Neural cell (in vitro differentiated cells): ENCODE measurements at regions not wholly inside any gene's neighbourhood (a gene's known extent, or its start where the extent isn't known, plus 50 kb on each side); places are given as distances from the start of the nearest gene placed in this dataset.

Source experiments
- H2AFZ ChIP-seq: fragments of 200-600, 300-800 bp; sonication (generic), shearing (Covaris generic); 2 replicates; pipeline ENCODE4 v1.6.0; 2014; ENCODE audit warnings: low read depth, mild to moderate bottlenecking, antibody characterized with exemption, low read length, moderate library complexity
- H3F3A ChIP-seq: fragments of 200-600 bp; shearing (Covaris generic); 2 replicates; pipeline ENCODE4 v1.6.1; 2016; ENCODE audit warnings: mild to moderate bottlenecking, moderate library complexity, mixed read lengths, antibody characterized with exemption, low read length; ENCODE audit not compliant: insufficient read depth, poor library complexity, severe bottlenecking
- H3K27ac ChIP-seq: fragments of 200-600, 300-800 bp; sonication (generic), shearing (Covaris generic); 2 replicates; pipeline ENCODE4 v1.5.1; 2014; ENCODE audit warnings: mild to moderate bottlenecking, low read length, moderate library complexity
- H3K27me3 ChIP-seq: fragments of 300-800, 200-600 bp; sonication (generic), shearing (Covaris generic); 2 replicates; pipeline ENCODE4 v1.6.0; 2014; ENCODE audit warnings: mild to moderate bottlenecking, low read depth, low read length, moderate library complexity; ENCODE audit not compliant: insufficient read depth
- H3K36me3 ChIP-seq: fragments of 300-800, 200-600 bp; sonication (generic), shearing (Covaris generic); 2 replicates; pipeline ENCODE4 v1.5.1; 2014; ENCODE audit warnings: mild to moderate bottlenecking, antibody characterized with exemption, low read length, moderate library complexity; ENCODE audit not compliant: insufficient read depth
- H3K4me2 ChIP-seq: fragments of 300-800, 200-600 bp; sonication (generic), shearing (Covaris generic); 2 replicates; pipeline ENCODE4 v1.6.0; 2014; ENCODE audit warnings: mild to moderate bottlenecking, low read length
- H3K4me3 ChIP-seq: fragments of 300-800, 200-600 bp; sonication (generic), shearing (Covaris generic); 2 replicates; pipeline ENCODE4 v1.5.1; 2014; ENCODE audit warnings: mild to moderate bottlenecking, low read length, moderate library complexity
- H3K79me2 ChIP-seq: fragments of 200-600 bp; shearing (Covaris generic); replicated peaks from 2 replicates; pipeline ENCODE4 v1.6.0; 2014; ENCODE audit warnings: mild to moderate bottlenecking, low read length, moderate library complexity; ENCODE audit not compliant: insufficient read depth
- H3K9ac ChIP-seq: fragments of 300-800, 200-600 bp; sonication (generic), shearing (Covaris generic); 2 replicates; pipeline ENCODE4 v1.6.1; 2016; ENCODE audit warnings: mild to moderate bottlenecking, low read length, mixed read lengths
- H3K9me2 ChIP-seq: fragments of 200-600 bp; shearing (Covaris generic); 2 replicates; pipeline ENCODE4 v1.6.1; 2016; ENCODE audit warnings: mild to moderate bottlenecking, low read length, mixed read lengths; ENCODE audit not compliant: insufficient read depth
- H3K9me3 ChIP-seq: fragments of 200-600, 300-800 bp; sonication (generic), shearing (Covaris generic); 2 replicates; pipeline ENCODE4 v1.6.1; 2016; ENCODE audit warnings: mild to moderate bottlenecking, mixed run types, low read length, moderate library complexity, mixed read lengths
- H4K20me1 ChIP-seq: fragments of 200-600 bp; shearing (Covaris generic); 2 replicates; pipeline ENCODE4 v1.6.1; 2016; ENCODE audit warnings: mild to moderate bottlenecking, mixed run types; ENCODE audit not compliant: insufficient read depth
- CTCF ChIP-seq: fragments of 450-650 bp; IDR thresholded peaks from 2 replicates; pipeline ENCODE4 v1.5.1; 2014; ENCODE audit warnings: antibody characterized with exemption, mild to moderate bottlenecking, moderate library complexity; ENCODE audit not compliant: poor library complexity, severe bottlenecking
- EP300 ChIP-seq: fragments of 450-650 bp; conservative IDR thresholded peaks from 2 replicates; pipeline ENCODE4 v1.6.1; 2014; ENCODE audit warnings: antibody characterized with exemption, mild to moderate bottlenecking, moderate library complexity; ENCODE audit not compliant: poor library complexity, severe bottlenecking
- EZH2 ChIP-seq: fragments of 200-600, 300-800 bp; shearing (Covaris generic), sonication (generic); IDR thresholded peaks from 2 replicates; pipeline ENCODE4 v1.6.1; 2014; ENCODE audit warnings: antibody characterized with exemption, low read length, borderline replicate concordance, mild to moderate bottlenecking; ENCODE audit not compliant: insufficient read depth, poor library complexity, severe bottlenecking
- MXI1 ChIP-seq: fragments of 450-650 bp; conservative IDR thresholded peaks from 2 replicates; pipeline ENCODE4 v1.6.1; 2014; ENCODE audit warnings: antibody characterized with exemption, mild to moderate bottlenecking; ENCODE audit not compliant: poor library complexity, severe bottlenecking
- POLR2AphosphoS5 ChIP-seq: IDR thresholded peaks from 2 replicates; pipeline ENCODE4 v1.6.1; 2012
- RAD21 ChIP-seq: fragments of 450-650 bp; conservative IDR thresholded peaks from 2 replicates; pipeline ENCODE4 v1.6.1; 2014; ENCODE audit warnings: antibody characterized with exemption, mild to moderate bottlenecking, moderate library complexity
- SMC3 ChIP-seq: fragments of 450-650 bp; conservative IDR thresholded peaks from 2 replicates; pipeline ENCODE4 v1.6.1; 2014; ENCODE audit warnings: antibody characterized with exemption, mild to moderate bottlenecking, moderate library complexity; ENCODE audit not compliant: poor library complexity
- TAF1 ChIP-seq: IDR thresholded peaks from 2 replicates; pipeline ENCODE4 v1.6.1; 2012; ENCODE audit warnings: low read depth
- TF ChIP-seq, protein P1 (sequence below): IDR thresholded peaks from 2 replicates; pipeline ENCODE4 v1.6.1; 2012; ENCODE audit warnings: borderline replicate concordance

DNA sequence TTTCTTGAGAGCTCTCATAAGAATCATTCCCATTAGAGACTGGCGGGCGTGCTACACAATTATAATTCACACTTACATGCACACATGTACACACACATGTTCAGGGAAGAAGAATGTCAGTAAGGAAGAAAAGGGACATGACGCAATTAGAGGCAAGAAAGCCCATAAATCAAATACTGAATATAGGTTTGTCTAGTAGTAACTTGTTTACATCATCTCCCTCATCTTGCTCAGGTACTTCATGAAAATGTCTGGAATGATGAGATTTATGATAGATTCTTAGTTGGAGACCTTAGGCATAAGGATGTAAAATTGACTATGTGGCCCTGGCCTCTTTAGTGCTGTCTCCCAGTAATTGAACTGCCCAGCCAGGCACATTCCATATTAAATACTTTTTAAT, 628.0 kb upstream of the PCDH20 start:
- Histone ChIP-seq H3K9me3 (no peaks in the 10 kb centered on the region), H2AFZ (no peak overlapping the region), H3K9me2 (no peaks in the 10 kb centered on the region), H3K27me3 (no peaks in the 10 kb centered on the region), H3F3A (no peaks in the 10 kb centered on the region), H3K79me2 (no peaks in the 10 kb centered on the region), H3K4me2 (no peak overlapping the region), H4K20me1 (no peaks in the 10 kb centered on the region), H3K4me3 (no peak overlapping the region), H3K9ac (no peak overlapping the region), H3K27ac (no peak overlapping the region), H3K36me3 (no peaks in the 10 kb centered on the region)
- TF ChIP-seq SMC3: no peak
- TF ChIP-seq, protein P1, sequence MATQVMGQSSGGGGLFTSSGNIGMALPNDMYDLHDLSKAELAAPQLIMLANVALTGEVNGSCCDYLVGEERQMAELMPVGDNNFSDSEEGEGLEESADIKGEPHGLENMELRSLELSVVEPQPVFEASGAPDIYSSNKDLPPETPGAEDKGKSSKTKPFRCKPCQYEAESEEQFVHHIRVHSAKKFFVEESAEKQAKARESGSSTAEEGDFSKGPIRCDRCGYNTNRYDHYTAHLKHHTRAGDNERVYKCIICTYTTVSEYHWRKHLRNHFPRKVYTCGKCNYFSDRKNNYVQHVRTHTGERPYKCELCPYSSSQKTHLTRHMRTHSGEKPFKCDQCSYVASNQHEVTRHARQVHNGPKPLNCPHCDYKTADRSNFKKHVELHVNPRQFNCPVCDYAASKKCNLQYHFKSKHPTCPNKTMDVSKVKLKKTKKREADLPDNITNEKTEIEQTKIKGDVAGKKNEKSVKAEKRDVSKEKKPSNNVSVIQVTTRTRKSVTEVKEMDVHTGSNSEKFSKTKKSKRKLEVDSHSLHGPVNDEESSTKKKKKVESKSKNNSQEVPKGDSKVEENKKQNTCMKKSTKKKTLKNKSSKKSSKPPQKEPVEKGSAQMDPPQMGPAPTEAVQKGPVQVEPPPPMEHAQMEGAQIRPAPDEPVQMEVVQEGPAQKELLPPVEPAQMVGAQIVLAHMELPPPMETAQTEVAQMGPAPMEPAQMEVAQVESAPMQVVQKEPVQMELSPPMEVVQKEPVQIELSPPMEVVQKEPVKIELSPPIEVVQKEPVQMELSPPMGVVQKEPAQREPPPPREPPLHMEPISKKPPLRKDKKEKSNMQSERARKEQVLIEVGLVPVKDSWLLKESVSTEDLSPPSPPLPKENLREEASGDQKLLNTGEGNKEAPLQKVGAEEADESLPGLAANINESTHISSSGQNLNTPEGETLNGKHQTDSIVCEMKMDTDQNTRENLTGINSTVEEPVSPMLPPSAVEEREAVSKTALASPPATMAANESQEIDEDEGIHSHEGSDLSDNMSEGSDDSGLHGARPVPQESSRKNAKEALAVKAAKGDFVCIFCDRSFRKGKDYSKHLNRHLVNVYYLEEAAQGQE: no peak
- TF ChIP-seq MXI1: no peak

DNA sequence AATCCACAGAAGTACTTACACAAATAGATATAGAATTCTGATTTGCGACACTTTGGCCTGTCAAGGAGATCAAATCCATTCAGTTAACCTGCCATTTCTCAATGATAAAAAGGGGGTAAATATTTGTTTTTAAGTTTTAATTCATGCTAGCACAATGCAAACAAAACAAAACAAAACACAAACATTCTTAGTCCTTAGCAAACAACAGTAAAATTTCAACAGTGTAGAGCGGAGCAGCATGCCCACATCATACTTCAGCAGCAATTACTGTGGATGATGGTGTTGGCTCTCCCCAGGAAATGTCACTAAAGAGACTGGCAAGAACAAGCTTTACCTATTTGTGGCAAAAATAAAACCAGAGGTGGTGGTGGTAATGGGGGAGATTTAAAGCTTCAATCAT, 625.2 kb upstream of the PCDH20 start:
- Histone ChIP-seq H3K9me2 (no peaks in the 10 kb centered on the region), H2AFZ (no peak overlapping the region), H3F3A (no peaks in the 10 kb centered on the region), H4K20me1 (no peaks in the 10 kb centered on the region), H3K9me3 (no peaks in the 10 kb centered on the region), H3K79me2 (no peaks in the 10 kb centered on the region), H3K4me2 (no peak overlapping the region), H3K4me3 (no peak overlapping the region), H3K9ac (no peak overlapping the region), H3K27me3 (no peaks in the 10 kb centered on the region), H3K36me3 (no peaks in the 10 kb centered on the region), H3K27ac (peak overlapping the region; percentile 7)
- TF ChIP-seq POLR2AphosphoS5: peak; percentile 24
- no peak for TF ChIP-seq CTCF

- Histone ChIP-seq H3K9me2 (no peaks in the 10 kb centered on the region), H2AFZ (no peak overlapping the region), H4K20me1 (no peaks in the 10 kb centered on the region), H3K9ac (no peak overlapping the region), H3F3A (no peaks in the 10 kb centered on the region), H3K4me2 (no peak overlapping the region), H3K27me3 (no peaks in the 10 kb centered on the region), H3K9me3 (no peaks in the 10 kb centered on the region), H3K27ac (no peak overlapping the region), H3K4me3 (no peak overlapping the region), H3K79me2 (no peaks in the 10 kb centered on the region), H3K36me3 (no peaks in the 10 kb centered on the region)
- no peak for TF ChIP-seq EZH2
- no peak for TF ChIP-seq CTCF
- TF ChIP-seq POLR2AphosphoS5: no peak
- no peak for TF ChIP-seq RAD21
- TF ChIP-seq SMC3: no peak
- TF ChIP-seq MXI1: no peak
- TF ChIP-seq, protein P1: no peak
- no peak for TF ChIP-seq TAF1
- TF ChIP-seq EP300: no peak
These were observed 624.4 kb upstream of the PCDH20 start for GRCh38 chr13:62040078-62040477.
